ENCODE measurements at regions not wholly inside any gene's neighbourhood (a gene's known extent, or its start where the extent isn't known, plus 50 kb on each side); places are given as distances from the start of the nearest gene placed in this dataset.

GRCh38 chr13:30105381-30105780, 202.0 kb downstream of the KATNAL1 start:
- H3K4me1 ChIP-seq (ENCODE audit: insufficient read depth, low read length, poor library complexity, severe bottlenecking) = no peaks in the 10 kb centered on the region
- H3K27me3 ChIP-seq (replicated peaks; ENCODE audit: insufficient read depth, low read depth, low read length, poor library complexity) = no peaks in the 10 kb centered on the region
- H3K36me3 ChIP-seq (ENCODE audit: insufficient read depth, low read length, poor library complexity, severe bottlenecking) = no peaks in the 10 kb centered on the region
- no peak overlapping the region for H3K4me3 ChIP-seq (ENCODE audit: low read depth, low read length, poor library complexity, severe bottlenecking)
- H3K27ac ChIP-seq (ENCODE audit: low read depth, low read length, poor library complexity, severe bottlenecking) = no peak overlapping the region
- no peaks in the 10 kb centered on the region for H3K9me3 ChIP-seq (ENCODE audit: low read depth, low read length, poor library complexity, severe bottlenecking)
- TF ChIP-seq CTCF (conservative IDR thresholded peaks at IDR 0.05; ENCODE audit: low read depth, low read length) (no peak), EZH2 (IDR thresholded peaks at IDR 0.05; ENCODE audit: borderline replicate concordance, low read depth, low read length, poor library complexity, severe bottlenecking) (no peak)
- ChIA-PET CTCF (no interaction called here), POLR2A (ENCODE audit: low non-redundant PET) (no interaction called here)
- BruUV-seq (replicated peaks) = no TSS peak
- intact Hi-C loops (cut with micrococcal nuclease; ENCODE audit: unreplicated experiment) = no loop called here
- DNase-seq (ENCODE audit: low spot score) = no peak

DNA sequence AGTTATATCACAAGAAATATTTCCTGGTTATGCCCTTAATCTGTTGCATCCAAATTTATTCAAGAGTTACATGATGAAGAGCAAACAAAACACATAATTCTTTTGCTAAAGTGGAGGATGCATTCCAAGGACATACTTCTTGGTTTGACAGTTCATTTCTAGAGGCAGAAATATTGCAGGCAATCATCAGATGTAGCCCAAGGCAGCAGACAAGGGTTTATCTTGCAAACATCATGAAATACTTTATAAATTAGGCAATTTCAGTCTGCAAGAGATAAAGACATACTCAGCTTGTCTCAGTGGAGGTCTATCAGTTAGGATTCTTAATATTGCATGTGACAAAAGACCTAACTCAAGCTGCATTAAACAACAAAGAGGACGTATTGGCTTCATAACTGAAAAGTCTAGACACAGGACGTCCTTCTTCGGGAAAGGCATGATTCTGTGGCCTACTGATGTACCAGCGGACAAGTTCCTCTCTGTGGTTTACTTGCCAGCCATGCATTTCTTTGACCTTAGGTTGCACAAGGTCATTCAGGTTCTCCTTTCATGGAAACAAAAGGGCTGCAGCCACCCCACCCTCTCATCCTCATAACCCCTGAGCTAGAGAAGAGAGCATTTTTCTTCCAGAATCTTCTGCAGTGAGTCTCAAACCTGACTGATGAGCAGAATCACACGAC, 204.1 kb downstream of the KATNAL1 start:
- CTCF ChIA-PET = no interaction called here

GRCh38 chr13:30100226-30100625, 207.1 kb downstream of the KATNAL1 start:
- no peaks in the 10 kb centered on the region for H3K27me3 ChIP-seq (replicated peaks; ENCODE audit: insufficient read depth, low read depth, low read length, poor library complexity)
- no peak overlapping the region for H3K27ac ChIP-seq (ENCODE audit: low read depth, low read length, poor library complexity, severe bottlenecking)
- no peak overlapping the region for H3K4me3 ChIP-seq (ENCODE audit: low read depth, low read length, poor library complexity, severe bottlenecking)
- TF ChIP-seq EZH2 (IDR thresholded peaks at IDR 0.05; ENCODE audit: borderline replicate concordance, low read depth, low read length, poor library complexity, severe bottlenecking) (no peak), CTCF (conservative IDR thresholded peaks at IDR 0.05; ENCODE audit: low read depth, low read length) (no peak)
- no peaks in the 10 kb centered on the region for H3K9me3 ChIP-seq (ENCODE audit: low read depth, low read length, poor library complexity, severe bottlenecking)
- no peak for DNase-seq (ENCODE audit: low spot score)
- H3K4me1 ChIP-seq (ENCODE audit: insufficient read depth, low read length, poor library complexity, severe bottlenecking) = no peaks in the 10 kb centered on the region
- H3K36me3 ChIP-seq (ENCODE audit: insufficient read depth, low read length, poor library complexity, severe bottlenecking) = no peaks in the 10 kb centered on the region
- intact Hi-C loops (cut with micrococcal nuclease; ENCODE audit: unreplicated experiment) = no loop called here
- BruUV-seq (replicated peaks) = no TSS peak
- CTCF ChIA-PET = no interaction called here
- POLR2A ChIA-PET (ENCODE audit: low non-redundant PET) = no interaction called here

More for the DNA sequence above, 204.1 kb downstream of the KATNAL1 start:
- Histone ChIP-seq H3K4me1 (ENCODE audit: insufficient read depth, low read length, poor library complexity, severe bottlenecking) (no peaks in the 10 kb centered on the region), H3K27me3 (replicated peaks; ENCODE audit: insufficient read depth, low read depth, low read length, poor library complexity) (no peaks in the 10 kb centered on the region), H3K27ac (ENCODE audit: low read depth, low read length, poor library complexity, severe bottlenecking) (no peak overlapping the region), H3K36me3 (ENCODE audit: insufficient read depth, low read length, poor library complexity, severe bottlenecking) (no peaks in the 10 kb centered on the region), H3K4me3 (ENCODE audit: low read depth, low read length, poor library complexity, severe bottlenecking) (no peak overlapping the region), H3K9me3 (ENCODE audit: low read depth, low read length, poor library complexity, severe bottlenecking) (no peaks in the 10 kb centered on the region)
- TF ChIP-seq EZH2 (IDR thresholded peaks at IDR 0.05; ENCODE audit: borderline replicate concordance, low read depth, low read length, poor library complexity, severe bottlenecking) = no peak
- no peak for TF ChIP-seq CTCF (conservative IDR thresholded peaks at IDR 0.05; ENCODE audit: low read depth, low read length)
- intact Hi-C loops (cut with micrococcal nuclease; ENCODE audit: unreplicated experiment) = no loop called here
- BruUV-seq (replicated peaks) = no TSS peak
- POLR2A ChIA-PET (ENCODE audit: low non-redundant PET) = no interaction called here
- no peak for DNase-seq (ENCODE audit: low spot score)
